SW480 (cell line): ENCODE measurements at regions not wholly inside any gene's neighbourhood (a gene's known extent, or its start where the extent isn't known, plus 50 kb on each side); places are given as distances from the start of the nearest gene placed in this dataset.

Experiments used
- DNase-seq: peaks from one replicate; pipeline ENCODE4 v3.0.0-alpha.2; 2016; ENCODE audit warnings: low spot score

DNA sequence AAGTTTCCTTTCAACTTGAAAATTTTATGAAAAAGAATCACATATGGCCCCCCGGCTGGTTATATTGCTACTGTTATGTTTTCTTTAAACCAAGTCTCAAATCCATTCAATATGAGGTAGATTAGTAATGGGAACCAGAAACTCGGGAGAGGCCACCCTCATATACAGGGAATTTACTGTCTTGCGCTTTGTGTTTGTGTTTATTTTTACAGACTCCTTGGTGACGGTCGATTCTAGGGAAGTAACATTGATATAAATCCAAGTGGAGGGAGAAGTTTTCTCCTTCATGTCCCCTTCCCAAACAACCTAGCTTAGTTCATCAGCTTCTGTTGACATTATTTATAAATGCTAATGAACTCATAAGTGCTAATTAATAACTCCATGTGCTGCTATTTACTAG, 163.5 kb upstream of the LMO4 start:
- DNase-seq: no peak

DNA sequence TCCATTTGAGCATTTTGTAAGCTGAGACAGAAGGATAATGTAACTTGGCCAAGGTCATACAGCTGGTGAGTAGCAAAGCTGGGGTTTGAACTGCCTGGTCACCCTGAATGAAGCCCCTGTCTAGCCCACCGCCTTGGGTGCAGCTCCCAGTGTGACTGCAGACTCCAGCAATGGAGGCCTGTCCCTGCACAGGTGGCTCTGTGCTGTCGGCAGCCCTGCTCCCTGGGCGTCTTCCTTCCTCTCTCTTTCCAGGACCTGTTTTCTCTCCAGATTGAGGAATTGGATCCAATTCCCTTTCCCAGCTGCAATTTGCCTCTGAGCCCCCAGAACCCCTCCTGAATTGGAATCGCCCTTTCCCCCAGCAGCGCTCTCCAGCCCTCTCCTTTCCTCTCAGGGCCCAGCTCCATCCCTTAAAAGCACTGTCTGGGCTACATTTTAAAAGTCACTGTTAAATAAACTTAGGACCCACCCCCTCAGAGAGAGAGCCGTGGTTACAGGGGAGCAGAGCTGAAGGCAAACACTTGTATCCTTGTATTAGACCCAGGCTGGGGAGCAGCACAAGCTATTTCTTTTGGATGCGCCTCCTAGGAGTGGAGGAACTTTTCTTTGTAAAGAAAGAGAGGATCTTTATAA, 161.4 kb upstream of the LMO4 start:
- no peak for DNase-seq

DNA sequence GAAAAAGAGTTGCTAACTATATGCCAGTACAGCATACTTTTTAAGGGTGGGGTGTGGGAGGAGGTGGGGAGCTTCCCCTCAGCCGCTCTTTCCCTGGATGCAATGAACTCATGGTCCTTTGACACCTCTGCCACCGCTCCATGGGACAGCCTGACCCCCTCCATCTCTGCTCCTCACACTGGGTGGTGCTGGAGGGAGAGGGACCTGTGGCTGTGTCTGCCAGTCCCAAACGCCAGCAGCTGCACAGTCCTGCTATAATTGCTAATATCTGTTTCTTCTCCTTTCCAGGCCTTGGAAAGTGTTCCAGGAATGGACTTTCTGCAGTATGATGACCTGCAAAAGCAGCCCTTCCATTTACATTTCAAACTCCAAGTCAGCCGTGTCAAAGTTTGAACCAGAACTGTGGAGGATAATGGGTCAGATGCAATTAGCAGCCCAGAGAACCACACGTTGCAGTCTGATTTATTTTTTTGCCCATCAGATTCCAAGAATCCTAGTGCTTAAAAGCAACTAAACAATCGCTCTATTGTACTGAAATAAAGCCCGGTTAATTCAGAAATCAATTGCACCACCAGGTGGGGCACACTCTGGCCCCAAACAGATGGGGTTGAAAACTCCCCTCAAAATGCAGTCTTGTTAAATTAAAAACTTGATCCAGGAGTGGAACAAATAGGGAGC, 160.7 kb upstream of the LMO4 start:
- DNase-seq: no peak

DNA sequence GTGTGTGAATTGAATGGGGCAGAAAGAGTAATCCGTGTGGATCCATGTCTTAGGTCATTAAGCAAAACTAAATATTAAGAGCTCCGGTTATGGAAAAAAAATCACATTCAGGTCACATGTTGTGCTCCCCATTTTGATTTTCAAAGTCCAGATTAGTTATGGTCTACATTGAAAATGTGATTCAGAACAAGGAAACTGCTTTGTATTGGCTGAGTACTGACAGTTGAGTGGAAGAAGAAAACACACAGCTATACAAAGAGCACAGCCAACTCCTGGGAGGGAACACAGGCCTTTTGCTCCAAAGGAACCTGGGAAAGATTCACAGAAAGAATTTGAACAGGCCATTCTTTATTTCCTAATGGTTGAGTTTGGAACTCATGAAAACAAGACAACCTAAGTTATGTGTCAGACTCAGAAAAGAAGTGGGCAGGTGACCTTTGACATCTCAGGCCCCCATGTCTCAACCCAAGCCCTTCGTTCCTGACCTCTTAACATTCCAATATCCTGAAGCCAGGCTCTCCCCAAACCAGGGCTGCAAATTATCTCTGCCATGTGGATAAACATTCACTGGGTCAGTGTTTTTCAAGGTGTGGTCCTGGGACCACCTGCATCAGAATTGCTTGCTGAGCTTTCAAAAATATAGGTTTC, 159.3 kb upstream of the LMO4 start:
- no peak for DNase-seq

DNA sequence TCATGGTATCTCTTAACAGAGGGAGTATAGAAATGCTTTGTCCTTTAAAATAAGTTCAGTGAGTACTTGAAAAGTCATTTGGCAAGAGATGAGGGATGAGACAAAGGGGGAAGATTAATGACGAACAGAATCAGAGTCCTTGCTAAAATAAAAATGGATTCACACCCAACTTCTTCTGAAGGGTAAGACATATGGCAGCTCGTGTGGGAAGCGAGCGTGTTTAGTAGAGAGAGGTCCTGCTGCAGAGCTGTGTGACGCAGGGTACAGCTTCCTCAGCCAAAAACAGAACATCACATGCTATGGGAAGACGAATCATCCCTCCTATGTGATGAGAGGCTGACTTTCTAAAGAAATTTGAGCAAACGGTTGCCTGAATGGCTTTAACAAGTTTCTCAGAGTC, 158.5 kb upstream of the LMO4 start:
- DNase-seq: no peak

DNA sequence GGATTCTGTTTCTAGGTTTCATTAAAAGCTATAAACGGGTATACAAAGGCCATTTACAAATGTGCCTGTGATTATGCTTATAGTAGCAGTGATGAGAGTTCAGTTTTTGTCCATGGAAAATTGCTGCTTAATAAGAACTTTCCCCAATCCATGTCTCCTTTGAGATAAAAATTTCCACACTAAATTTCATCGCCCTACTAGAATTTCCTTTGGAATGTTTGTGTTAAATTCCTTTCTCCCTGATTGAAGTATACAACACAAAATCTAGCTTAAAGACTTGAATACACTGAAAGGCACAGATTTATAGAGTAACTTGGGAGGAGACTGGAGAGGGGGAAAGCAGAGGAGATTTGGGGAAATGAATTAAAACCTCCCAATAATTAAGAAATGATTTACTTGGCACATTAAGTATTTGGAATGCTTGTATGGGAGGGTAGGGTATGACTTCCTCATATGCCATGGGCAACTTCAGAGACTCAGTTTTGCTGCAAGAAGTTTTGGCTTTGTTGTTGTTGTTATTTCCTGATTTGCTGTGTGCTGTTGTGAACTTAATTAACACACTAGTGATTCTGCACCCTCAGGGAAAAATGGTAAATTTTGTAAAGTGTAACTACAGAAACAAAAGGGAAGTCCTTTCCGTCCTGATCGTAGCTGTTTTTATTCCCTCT, 157.6 kb upstream of the LMO4 start:
- no peak for DNase-seq

DNA sequence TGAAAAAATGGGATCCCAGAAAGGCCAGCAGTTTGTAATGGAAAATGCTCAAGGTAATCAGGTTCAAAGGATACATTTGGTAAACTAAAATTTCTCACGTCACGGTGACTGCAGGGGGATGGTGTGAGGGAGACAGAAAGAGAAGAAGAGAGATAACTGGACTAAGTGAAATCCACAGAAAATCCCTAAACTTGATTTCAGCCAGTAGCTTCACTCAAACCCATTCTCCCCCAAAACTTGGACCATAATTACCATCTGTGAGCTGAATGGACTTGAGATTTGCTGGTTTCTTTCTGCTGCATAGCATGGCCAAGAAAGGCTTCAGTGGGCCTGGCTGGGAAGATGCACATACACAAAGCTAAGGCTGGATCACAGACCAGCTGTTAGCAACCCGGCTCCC, 155.4 kb upstream of the LMO4 start:
- DNase-seq: no peak

DNA sequence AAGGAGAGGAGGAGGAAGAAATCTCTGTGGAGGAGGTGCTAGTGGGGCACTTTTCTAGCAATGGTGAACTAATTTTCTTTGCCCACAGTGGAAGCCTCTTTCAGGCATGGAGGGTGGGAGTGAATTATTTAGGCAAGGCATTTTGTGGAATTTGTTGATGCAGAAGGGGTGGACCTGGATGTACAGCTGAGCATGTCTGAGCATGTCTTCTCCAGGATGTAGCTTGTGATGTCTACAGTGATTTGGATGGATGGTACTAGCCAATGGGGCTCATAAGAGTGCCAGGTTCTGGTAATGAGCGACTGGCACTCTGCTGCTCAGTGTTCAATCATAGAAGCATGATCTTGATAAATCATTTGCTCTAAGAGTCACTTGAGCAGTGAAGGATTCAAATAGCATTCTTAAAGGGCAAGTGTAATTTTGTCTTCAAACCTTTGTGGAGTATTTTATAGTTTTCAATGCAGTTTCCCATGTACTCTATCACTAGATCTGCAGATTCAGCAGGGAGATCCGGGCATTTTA, 153.9 kb upstream of the LMO4 start:
- no peak for DNase-seq

DNA sequence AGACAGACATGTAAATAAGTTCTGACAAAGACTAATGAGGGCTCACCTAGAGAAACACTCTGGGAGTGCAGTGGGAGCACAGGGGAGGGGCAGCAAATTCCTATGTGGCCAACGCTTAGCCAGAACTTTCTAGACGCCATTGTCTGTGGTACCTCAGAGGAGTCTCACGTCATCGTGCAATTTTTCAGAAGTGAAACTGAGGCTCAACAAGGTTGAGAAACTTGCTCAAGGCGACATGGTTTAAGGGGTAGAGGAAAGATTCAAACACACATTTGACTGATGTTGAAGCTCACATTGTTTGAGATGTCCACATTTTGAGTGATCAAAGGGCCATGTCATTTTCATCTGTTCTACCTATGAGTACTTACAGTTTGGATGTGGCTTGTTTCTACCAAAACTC, 152.6 kb upstream of the LMO4 start:
- DNase-seq: no peak

DNA sequence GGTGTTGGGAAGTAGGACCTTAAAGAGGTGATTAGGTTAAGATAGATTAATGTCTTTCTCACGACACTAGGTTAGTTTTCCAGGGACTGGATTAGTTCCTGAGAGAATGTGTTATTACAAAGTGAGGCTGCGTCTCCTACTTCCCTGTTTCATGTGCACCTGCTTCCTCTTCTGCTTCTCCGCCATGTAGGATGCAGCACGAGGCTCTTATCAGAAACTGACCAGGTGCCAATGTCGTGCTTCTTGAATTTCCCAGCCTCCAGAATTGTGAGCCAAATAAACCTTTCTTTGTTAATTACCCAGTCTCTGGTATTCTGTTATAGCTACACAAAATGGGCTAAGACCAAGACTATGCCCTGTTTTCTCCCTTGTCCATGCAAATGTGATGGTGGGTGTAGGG, 152.2 kb upstream of the LMO4 start:
- DNase-seq: no peak

DNA sequence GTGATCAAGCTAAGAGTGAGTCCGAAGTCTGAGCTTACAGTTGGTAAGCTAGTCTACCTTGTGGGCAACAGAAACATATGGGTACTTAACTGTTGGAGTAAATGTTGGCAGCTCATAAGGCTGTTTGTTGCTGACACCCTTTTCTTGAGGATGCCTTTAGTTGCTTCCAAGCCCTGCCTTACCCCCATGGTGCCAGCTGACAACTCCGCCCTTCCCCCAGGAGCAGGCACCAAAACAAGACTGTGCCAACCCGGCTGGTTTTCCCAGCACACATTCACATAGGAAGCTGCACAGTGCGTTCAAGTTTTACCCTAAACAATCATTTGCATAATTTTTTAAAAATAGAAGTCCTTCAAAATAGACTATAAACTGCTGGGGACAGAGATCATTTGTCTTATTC, 150.2 kb upstream of the LMO4 start:
- no peak for DNase-seq

DNA sequence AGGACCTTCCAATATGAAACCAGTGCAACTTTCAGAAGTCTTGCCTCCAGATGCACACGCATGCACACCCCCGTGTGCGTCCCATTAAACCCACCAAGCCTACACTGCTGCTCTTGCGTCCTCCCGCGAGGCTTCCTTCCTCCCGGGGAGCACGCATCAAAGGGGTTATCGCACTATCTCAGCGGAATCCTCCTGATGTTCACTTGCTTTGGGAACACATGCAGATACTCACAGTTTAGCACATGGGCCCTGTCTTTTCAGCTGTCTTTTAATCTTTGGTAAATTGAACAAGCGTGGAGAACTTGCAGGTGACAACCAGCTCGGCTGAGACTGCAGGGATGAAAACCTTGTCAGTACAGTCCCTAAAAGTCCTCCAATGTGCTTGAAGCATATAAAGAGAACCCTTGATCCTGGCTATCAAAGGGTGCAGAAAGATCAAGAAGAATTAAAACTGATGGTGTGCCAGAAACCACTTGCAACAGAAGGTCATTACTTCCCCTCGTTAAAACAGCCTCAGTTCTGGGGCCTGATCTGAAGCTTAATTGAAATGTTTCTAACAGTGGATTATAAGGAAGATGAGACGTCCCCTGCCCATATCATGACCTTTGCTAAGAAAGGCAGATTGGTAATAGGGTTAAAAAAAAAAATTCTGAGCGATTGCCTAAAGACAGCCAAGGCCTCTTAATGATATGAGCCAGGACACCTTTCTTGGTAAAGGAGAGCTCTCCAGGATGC, 149.4 kb upstream of the LMO4 start:
- DNase-seq: no peak

DNA sequence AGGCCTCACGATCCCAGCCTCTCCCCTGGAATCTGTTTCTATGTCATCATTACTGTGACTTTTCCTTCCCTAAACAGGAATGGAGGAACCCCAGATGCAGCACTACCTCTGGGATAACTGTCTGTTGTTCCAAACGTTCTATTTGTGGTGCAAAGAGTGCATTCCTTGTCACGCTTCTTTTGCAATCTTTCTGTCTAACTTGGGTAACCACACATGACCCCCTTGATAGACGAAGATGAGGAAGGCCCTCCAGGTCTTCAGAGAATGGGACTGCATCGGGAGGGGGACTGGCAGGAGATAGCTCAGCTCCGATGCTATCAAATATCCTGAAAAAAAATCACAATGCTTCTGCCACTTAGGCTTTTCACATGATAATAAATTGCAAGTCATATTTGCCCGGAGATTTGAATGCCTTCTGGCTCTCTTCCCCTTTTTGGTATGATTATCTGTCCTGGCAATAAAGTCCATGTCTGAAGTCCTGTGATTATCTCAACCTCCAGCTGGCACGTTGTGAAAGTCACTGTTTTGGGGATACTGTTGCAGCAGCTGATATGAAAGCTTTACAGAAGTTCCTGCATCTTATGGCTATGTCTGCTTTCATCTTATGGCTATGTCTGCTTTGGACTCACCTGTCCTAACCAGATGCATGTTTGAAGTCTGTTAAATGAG, 148.7 kb upstream of the LMO4 start:
- DNase-seq: no peak

DNA sequence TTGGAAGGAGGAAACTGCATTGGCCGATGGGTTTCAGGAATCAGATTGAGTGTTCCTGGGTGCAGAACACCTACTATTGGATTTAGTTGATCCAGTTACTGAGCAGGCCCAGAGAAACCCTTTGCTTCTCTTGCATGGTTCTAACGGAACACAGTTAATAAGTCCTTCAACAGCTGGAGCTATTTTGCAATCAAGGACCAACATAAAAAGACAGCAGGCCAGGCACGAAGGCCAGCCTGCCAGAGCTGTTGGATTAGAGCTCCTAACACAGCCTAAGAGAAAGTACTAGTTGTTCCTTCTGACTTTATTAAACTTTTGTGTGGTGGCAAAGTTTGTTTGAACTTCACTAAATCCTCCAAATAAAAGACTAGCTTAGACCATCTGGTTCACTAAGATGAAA, 148.0 kb upstream of the LMO4 start:
- no peak for DNase-seq

DNA sequence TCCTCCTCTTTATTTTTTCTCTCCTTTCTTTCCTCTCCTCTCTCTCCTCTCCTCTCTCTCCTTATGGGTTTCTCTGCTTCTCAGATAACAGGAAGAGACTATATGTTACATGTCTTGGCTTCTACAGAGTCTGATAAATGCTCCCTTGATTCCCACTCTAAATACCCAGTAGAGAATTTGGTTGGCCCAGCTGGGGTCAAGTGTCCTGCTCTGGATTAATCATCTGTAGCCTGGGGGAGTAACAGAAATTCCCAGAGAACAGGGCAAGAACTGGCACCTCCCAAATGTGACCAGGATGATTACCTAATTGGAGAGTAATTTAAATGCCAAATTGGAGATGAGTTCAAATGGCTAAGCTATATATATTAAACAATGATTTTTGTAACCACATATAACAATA, 146.1 kb upstream of the LMO4 start:
- DNase-seq: no peak

DNA sequence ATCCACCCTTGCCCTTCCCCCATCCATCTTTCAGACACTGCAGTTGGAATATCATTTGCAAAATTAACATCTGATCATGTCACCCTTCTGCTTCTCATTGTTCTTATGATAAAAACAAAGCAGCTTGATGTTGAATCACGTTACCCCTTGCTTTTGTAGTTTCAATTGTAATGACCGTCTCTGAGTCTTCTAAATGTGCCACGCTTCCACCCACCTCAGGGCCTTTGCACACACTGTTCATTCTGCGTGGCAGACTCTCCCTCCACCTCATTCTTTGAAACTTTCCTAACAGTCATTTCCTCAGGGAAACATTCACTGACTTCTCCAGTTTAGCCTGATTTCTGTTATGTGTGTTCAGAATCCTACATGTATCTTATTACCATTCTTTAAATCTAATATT, 143.6 kb upstream of the LMO4 start:
- no peak for DNase-seq

DNA sequence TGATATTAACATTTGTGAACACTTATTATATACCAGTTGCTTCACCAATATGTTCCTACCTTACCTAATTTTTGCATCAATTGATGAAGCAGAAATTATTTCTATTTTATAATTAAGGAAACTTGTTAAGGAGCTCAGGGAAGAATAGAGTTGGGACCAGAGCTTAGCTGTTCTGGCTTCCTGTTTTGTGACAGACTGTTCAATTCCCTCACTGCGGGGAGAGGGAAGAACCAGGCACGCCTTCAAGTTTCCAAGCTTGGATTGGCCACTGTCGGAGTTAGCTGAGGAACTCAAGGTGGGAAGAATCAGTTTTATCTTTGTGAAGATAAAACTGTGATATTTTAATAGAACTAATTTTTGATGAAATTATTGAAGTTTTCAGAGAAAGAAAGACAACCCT, 142.3 kb upstream of the LMO4 start:
- no peak for DNase-seq

DNA sequence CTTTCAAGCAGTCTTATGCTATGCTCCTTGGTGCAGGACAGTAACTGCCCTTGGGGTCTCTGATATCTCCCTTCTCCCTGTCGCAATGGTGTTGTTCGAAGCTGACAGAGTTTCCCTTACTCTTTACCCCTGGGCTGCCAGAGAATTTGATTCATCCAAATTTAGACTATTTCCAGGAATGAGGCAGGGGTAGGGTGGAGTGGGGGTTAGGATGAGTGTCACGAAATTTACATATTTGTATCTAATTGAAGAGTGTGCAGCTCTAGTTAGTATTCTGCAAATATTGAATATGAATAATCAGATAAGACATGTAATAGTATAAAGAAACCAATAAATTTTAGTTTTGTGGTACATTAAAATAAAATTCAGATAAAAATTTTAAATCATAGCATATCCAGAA, 140.0 kb upstream of the LMO4 start:
- no peak for DNase-seq

DNA sequence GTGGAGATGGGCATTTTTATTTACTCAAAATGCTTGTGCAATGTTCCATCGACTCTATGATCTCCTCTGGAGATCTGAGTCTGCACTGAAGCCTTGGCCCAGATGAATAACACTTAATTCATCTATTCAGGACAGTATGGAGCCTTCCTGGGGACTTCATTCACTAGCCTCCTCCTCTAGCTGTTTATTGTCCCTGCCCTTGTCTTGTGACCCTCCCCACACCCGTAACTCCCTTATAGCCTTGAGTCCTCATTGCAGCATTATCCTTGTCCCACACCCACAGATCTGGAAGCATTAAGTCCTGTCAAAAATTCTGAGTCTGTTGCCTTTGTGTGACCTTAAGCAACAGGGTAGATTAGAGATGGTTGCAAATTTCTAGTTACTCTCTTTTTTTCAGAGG, 138.3 kb upstream of the LMO4 start:
- DNase-seq: no peak

DNA sequence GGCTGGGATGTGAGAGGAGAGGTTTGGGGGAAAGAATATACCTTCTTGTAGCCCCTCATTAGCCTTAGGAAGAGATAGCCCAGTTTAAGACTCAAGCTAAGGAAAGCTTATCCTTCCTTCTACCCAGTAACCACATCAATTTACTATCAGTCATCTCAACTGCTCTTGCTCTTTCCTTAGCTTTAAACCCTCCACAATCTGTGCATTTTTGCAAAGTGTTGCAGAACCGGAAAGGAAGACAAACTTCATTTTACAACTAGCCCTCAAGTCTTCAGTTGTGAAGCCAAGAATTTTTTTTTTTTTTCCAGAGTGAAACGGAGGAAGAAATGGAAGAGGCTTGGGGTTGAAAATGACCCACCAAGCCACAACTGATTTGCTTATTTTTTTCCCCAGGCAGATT, 137.0 kb upstream of the LMO4 start:
- no peak for DNase-seq

DNA sequence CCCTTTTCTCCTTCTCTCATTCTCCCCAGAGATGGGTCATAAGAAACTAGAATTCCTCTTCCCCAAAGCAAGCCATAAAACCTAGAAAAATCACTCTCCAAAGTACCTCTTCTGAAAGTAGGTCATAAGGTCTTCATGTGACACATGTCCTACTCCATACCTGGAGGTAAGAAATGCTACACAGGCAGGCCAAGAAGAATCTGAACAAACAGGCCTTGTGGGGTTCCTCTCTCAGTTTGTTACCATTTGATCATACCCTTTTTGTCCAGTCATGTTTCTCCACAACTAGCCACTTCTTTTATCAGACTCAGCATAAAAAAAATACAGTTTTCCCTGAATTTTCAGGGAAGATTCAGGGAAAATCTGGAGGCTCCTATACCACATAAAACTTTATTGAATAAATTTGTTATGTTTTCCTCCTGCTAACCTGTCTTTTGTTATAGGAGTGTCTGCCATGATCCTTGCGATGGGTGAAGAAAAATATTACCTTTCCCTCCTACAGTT, 134.4 kb upstream of the LMO4 start:
- DNase-seq: no peak

DNA sequence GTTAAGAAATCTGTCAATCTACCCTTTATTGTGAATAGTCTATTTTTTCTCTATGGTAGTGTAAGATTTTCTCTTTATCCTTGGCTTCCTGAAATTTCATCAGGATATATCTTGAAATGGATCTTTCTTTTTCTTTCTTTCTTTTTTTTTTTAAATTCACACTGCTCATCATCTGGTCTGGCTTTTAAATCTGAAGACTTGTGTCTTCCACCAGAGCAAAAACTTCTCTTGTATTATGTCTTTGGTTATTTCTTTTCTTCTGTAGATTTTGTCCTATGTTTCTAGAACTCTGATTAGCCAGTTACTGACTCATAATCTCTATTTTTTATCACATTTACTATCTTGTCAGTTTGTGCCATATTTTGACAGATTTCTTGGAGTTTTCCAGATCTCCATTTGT, 133.8 kb upstream of the LMO4 start:
- no peak for DNase-seq
